ENCODE measurements at regions not wholly inside any gene's neighbourhood (a gene's known extent, or its start where the extent isn't known, plus 50 kb on each side); places are given as distances from the start of the nearest gene placed in this dataset.
"Not testable (repeated sequence)": the region's sequence is repeated elsewhere in the genome, so short reads cannot be mapped to it uniquely, and the experiment has no call there.

DNA sequence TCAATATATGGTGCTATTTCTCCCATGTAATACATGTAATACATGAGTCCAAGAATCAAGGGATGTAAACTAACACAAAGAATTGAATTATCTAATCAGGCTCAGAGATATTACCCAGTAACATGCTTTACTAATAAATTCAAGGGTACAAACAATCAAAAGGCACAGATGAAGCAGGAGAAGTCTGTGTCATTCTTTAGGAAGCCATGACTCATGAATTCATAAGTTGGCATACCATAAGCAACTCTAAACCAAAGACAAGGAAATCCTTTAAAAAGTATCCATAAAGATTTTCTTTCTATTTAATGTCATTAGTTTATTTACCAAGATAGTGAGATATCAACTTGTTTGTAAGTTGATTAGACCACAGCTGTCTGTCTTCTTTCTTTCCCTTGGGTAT is 446.0 kb upstream of the IMPG1 start:
- TF ChIP-seq, protein P1, sequence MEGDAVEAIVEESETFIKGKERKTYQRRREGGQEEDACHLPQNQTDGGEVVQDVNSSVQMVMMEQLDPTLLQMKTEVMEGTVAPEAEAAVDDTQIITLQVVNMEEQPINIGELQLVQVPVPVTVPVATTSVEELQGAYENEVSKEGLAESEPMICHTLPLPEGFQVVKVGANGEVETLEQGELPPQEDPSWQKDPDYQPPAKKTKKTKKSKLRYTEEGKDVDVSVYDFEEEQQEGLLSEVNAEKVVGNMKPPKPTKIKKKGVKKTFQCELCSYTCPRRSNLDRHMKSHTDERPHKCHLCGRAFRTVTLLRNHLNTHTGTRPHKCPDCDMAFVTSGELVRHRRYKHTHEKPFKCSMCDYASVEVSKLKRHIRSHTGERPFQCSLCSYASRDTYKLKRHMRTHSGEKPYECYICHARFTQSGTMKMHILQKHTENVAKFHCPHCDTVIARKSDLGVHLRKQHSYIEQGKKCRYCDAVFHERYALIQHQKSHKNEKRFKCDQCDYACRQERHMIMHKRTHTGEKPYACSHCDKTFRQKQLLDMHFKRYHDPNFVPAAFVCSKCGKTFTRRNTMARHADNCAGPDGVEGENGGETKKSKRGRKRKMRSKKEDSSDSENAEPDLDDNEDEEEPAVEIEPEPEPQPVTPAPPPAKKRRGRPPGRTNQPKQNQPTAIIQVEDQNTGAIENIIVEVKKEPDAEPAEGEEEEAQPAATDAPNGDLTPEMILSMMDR (conservative IDR thresholded peaks at IDR 0.05; ENCODE audit: low read depth), result no peak
- H3K27ac ChIP-seq, result no peak overlapping the region
- no peak for DNase-seq (ENCODE audit: low spot score)
- ChIA-PET POLR2A (ENCODE audit: low non-redundant PET) (no interaction called here), CTCF (no interaction called here)

DNA sequence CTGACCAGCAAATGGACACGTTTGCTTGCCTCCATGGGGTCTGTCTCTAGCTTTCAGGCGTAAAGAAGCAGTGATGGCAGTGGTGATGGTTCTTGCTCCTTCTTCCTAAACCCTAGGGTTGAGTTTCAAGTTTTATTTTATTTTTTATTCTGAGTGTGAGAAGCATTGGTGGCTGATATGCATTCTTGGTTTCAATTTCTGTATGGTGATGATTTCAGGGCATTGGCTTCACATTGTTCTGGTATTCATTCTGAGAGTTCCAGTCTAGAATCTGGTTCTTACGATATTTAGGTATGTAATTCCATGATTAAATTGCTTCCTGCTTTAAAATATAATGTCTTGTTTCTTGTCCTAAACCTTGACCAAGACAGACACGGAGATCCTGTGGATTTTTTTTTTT is 444.5 kb upstream of the IMPG1 start:
- CTCF ChIA-PET, result no interaction called here
- POLR2A ChIA-PET (ENCODE audit: low non-redundant PET), result no interaction called here
- H3K27ac ChIP-seq, result no peak overlapping the region
- TF ChIP-seq, protein P1 (conservative IDR thresholded peaks at IDR 0.05; ENCODE audit: low read depth), result no peak
- DNase-seq (ENCODE audit: low spot score), result no peak

DNA sequence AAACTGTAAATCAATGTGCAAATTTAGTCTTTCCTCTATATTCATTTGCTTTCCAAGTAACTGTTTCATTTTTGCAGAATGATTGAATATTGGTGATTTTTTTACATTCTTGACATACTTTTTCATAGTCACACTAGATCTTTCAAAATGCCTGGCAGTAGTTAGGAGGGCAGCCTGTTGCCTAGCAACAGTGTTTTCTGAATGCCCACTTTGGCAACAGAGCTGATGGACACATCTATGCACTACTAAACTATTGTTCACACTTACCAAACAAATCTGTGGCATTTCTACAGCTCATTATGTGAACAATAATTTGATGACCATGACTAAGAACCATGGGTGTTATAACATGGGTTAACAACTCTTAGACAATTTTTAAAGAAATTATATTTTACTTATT is 438.0 kb upstream of the IMPG1 start:
- POLR2A ChIA-PET (ENCODE audit: low non-redundant PET), result no interaction called here
- DNase-seq (ENCODE audit: low spot score), result no peak
- CTCF ChIA-PET, result no interaction called here
- TF ChIP-seq, protein P1 (conservative IDR thresholded peaks at IDR 0.05; ENCODE audit: low read depth), result no peak
- no peak overlapping the region for H3K27ac ChIP-seq

DNA sequence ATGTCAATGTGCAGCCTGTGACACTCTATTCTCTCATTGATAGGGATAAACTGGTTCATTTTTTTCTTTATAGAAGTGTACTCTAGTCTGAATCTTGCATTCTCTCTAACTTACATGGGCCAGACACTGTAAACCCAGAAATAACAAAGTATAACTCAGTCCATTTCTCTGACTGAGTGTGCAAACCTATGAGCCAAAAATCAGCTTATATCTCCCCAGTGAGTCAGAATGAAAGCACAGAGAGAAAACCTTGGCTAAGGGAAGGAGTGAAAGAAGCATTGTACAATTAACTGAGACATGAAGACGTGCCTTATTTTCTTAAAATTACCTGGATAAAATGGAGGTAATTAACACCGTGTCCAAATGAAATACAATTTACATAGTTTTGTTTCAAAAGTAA is 436.9 kb upstream of the IMPG1 start:
- H3K27ac ChIP-seq, result no peak overlapping the region
- CTCF ChIA-PET, result no interaction called here
- POLR2A ChIA-PET (ENCODE audit: low non-redundant PET), result no interaction called here
- no peak for DNase-seq (ENCODE audit: low spot score)
- TF ChIP-seq, protein P1 (conservative IDR thresholded peaks at IDR 0.05; ENCODE audit: low read depth), result no peak

DNA sequence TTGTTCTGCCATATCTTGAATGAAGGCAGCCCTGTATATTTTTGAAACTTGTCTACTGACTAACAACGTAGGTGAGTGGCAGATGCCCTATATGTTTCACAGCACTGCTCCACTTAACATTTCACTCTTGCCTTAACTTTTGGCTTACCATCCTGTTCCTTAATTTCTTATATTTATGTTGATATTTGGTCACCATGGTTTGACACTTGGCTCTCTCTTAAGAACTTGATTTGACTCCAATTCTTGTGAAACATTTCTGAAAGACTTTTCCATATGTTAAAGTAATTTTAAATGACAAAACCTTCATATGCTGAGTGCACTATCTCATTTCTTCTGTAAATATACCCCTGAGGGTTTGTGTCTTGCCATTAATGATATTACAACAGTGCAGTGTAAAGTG is 434.3 kb upstream of the IMPG1 start:
- CTCF ChIA-PET, result no interaction called here
- POLR2A ChIA-PET (ENCODE audit: low non-redundant PET), result no interaction called here
- DNase-seq (ENCODE audit: low spot score), result no peak
- TF ChIP-seq, protein P1 (conservative IDR thresholded peaks at IDR 0.05; ENCODE audit: low read depth), result no peak
- no peak overlapping the region for H3K27ac ChIP-seq

DNA sequence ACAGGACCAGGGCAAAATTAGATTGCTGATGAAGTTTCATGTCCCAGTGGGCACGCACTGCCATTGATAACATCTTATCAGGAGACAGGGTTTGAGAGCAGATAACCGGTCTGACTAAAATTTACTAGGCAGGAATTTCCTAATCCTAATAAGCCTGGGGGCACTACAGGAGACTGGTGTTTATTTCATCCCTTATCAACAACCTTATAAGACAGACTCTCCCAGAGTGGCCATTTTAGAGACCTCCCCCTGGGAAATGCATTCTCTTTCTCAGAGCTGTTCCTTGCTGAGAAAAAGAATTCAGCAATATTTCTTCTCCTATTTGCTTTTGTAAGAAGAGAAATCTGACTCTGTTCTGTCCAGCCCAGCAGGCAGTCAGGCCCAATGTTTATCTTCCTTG is 423.4 kb upstream of the IMPG1 start:
- DNase-seq (ENCODE audit: low spot score), result no peak
- no peak overlapping the region for H3K27ac ChIP-seq
- TF ChIP-seq, protein P1 (conservative IDR thresholded peaks at IDR 0.05; ENCODE audit: low read depth), result no peak
- POLR2A ChIA-PET (ENCODE audit: low non-redundant PET), result no interaction called here
- CTCF ChIA-PET, result no interaction called here

DNA sequence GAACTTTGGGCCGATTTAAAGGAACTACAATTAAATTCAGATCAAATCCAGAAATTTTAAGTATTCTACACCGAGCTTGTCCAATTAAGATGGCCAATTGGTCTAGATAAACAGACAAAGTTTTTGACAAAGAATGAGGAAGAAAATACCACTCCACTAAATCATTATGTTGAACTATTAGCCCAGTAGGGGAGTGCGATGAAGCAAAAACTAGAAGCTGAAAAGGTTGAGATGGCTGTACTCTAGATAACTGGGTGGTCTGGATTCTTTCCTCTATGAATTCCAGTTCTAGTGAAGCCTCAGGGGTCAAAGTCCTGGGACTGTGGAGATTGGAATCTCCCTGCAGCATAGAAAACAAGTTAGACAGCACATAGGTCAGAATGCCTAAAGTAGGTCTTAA is 418.9 kb upstream of the IMPG1 start:
- DNase-seq (ENCODE audit: low spot score); CTCF ChIA-PET; H3K27ac ChIP-seq; POLR2A ChIA-PET (ENCODE audit: low non-redundant PET): not testable (repeated sequence)
